ENCODE measurements at regions not wholly inside any gene's neighbourhood (a gene's known extent, or its start where the extent isn't known, plus 50 kb on each side); places are given as distances from the start of the nearest gene placed in this dataset.

DNA sequence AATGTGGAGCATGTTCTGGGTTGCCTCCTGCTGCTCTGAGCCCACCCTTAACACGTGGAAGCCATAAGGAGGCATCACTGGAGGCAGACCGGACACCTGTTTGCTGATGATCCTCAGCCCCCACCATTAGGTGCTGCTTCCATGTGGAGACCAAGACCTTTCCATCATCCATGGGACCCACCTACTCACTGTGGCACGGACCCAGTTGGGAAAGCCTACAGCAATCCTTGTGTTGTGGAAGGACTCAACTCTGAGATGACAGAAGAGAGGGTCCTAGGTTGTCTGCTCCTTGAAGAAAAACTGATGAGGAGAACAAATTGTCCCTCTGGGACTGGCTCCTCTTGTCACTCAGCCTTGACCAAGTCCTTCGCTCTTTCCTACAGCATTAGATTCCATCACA, 86.5 kb upstream of the RAB12 start:
- TF ChIP-seq ZNF558 (tag by site-specific recombination; IDR thresholded peaks at IDR 0.05) (no peak), ZNF426 (tag by site-specific recombination; IDR thresholded peaks at IDR 0.05) (no peak), ZNF157 (tag by site-specific recombination; IDR thresholded peaks at IDR 0.05) (no peak), OVOL3 (tag by site-specific recombination; IDR thresholded peaks at IDR 0.05) (no peak), ZNF544 (tag by site-specific recombination; IDR thresholded peaks at IDR 0.05) (no peak), ZNF114 (tag by site-specific recombination; IDR thresholded peaks at IDR 0.05) (no peak), ZNF175 (tag by site-specific recombination; IDR thresholded peaks at IDR 0.05) (no peak), ZBTB17 (tag by site-specific recombination; IDR thresholded peaks at IDR 0.05) (no peak), ZNF133 (tag by site-specific recombination; IDR thresholded peaks at IDR 0.05) (no peak), ZNF621 (tag by site-specific recombination; IDR thresholded peaks at IDR 0.05) (no peak), ZNF510 (tag by site-specific recombination; IDR thresholded peaks at IDR 0.05; ENCODE audit: insufficient replicate concordance) (no peak), ZNF600 (tag by site-specific recombination; IDR thresholded peaks at IDR 0.05) (no peak), ZNF2 (tag by site-specific recombination; IDR thresholded peaks at IDR 0.05) (no peak)
- TF ChIP-seq, protein P1, sequence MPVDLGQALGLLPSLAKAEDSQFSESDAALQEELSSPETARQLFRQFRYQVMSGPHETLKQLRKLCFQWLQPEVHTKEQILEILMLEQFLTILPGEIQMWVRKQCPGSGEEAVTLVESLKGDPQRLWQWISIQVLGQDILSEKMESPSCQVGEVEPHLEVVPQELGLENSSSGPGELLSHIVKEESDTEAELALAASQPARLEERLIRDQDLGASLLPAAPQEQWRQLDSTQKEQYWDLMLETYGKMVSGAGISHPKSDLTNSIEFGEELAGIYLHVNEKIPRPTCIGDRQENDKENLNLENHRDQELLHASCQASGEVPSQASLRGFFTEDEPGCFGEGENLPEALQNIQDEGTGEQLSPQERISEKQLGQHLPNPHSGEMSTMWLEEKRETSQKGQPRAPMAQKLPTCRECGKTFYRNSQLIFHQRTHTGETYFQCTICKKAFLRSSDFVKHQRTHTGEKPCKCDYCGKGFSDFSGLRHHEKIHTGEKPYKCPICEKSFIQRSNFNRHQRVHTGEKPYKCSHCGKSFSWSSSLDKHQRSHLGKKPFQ (tag by site-specific recombination; IDR thresholded peaks at IDR 0.05), result no peak
- TF ChIP-seq, protein P2, sequence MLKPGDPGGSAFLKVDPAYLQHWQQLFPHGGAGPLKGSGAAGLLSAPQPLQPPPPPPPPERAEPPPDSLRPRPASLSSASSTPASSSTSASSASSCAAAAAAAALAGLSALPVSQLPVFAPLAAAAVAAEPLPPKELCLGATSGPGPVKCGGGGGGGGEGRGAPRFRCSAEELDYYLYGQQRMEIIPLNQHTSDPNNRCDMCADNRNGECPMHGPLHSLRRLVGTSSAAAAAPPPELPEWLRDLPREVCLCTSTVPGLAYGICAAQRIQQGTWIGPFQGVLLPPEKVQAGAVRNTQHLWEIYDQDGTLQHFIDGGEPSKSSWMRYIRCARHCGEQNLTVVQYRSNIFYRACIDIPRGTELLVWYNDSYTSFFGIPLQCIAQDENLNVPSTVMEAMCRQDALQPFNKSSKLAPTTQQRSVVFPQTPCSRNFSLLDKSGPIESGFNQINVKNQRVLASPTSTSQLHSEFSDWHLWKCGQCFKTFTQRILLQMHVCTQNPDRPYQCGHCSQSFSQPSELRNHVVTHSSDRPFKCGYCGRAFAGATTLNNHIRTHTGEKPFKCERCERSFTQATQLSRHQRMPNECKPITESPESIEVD (tag by site-specific recombination; IDR thresholded peaks at IDR 0.05), result no peak
- TF ChIP-seq, protein P3, sequence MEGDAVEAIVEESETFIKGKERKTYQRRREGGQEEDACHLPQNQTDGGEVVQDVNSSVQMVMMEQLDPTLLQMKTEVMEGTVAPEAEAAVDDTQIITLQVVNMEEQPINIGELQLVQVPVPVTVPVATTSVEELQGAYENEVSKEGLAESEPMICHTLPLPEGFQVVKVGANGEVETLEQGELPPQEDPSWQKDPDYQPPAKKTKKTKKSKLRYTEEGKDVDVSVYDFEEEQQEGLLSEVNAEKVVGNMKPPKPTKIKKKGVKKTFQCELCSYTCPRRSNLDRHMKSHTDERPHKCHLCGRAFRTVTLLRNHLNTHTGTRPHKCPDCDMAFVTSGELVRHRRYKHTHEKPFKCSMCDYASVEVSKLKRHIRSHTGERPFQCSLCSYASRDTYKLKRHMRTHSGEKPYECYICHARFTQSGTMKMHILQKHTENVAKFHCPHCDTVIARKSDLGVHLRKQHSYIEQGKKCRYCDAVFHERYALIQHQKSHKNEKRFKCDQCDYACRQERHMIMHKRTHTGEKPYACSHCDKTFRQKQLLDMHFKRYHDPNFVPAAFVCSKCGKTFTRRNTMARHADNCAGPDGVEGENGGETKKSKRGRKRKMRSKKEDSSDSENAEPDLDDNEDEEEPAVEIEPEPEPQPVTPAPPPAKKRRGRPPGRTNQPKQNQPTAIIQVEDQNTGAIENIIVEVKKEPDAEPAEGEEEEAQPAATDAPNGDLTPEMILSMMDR (tag by site-specific recombination; IDR thresholded peaks at IDR 0.05), result no peak
- TF ChIP-seq, protein P4, sequence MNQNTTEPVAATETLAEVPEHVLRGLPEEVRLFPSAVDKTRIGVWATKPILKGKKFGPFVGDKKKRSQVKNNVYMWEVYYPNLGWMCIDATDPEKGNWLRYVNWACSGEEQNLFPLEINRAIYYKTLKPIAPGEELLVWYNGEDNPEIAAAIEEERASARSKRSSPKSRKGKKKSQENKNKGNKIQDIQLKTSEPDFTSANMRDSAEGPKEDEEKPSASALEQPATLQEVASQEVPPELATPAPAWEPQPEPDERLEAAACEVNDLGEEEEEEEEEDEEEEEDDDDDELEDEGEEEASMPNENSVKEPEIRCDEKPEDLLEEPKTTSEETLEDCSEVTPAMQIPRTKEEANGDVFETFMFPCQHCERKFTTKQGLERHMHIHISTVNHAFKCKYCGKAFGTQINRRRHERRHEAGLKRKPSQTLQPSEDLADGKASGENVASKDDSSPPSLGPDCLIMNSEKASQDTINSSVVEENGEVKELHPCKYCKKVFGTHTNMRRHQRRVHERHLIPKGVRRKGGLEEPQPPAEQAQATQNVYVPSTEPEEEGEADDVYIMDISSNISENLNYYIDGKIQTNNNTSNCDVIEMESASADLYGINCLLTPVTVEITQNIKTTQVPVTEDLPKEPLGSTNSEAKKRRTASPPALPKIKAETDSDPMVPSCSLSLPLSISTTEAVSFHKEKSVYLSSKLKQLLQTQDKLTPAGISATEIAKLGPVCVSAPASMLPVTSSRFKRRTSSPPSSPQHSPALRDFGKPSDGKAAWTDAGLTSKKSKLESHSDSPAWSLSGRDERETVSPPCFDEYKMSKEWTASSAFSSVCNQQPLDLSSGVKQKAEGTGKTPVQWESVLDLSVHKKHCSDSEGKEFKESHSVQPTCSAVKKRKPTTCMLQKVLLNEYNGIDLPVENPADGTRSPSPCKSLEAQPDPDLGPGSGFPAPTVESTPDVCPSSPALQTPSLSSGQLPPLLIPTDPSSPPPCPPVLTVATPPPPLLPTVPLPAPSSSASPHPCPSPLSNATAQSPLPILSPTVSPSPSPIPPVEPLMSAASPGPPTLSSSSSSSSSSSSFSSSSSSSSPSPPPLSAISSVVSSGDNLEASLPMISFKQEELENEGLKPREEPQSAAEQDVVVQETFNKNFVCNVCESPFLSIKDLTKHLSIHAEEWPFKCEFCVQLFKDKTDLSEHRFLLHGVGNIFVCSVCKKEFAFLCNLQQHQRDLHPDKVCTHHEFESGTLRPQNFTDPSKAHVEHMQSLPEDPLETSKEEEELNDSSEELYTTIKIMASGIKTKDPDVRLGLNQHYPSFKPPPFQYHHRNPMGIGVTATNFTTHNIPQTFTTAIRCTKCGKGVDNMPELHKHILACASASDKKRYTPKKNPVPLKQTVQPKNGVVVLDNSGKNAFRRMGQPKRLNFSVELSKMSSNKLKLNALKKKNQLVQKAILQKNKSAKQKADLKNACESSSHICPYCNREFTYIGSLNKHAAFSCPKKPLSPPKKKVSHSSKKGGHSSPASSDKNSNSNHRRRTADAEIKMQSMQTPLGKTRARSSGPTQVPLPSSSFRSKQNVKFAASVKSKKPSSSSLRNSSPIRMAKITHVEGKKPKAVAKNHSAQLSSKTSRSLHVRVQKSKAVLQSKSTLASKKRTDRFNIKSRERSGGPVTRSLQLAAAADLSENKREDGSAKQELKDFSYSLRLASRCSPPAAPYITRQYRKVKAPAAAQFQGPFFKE (tag by site-specific recombination; IDR thresholded peaks at IDR 0.05; ENCODE audit: borderline replicate concordance), result no peak
- TF ChIP-seq, protein P5, sequence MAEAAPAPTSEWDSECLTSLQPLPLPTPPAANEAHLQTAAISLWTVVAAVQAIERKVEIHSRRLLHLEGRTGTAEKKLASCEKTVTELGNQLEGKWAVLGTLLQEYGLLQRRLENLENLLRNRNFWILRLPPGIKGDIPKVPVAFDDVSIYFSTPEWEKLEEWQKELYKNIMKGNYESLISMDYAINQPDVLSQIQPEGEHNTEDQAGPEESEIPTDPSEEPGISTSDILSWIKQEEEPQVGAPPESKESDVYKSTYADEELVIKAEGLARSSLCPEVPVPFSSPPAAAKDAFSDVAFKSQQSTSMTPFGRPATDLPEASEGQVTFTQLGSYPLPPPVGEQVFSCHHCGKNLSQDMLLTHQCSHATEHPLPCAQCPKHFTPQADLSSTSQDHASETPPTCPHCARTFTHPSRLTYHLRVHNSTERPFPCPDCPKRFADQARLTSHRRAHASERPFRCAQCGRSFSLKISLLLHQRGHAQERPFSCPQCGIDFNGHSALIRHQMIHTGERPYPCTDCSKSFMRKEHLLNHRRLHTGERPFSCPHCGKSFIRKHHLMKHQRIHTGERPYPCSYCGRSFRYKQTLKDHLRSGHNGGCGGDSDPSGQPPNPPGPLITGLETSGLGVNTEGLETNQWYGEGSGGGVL (tag by site-specific recombination; IDR thresholded peaks at IDR 0.05), result no peak
- Histone ChIP-seq H3K4me1 (ENCODE audit: control insufficient read depth, insufficient read depth, low read length) (no peaks in the 10 kb centered on the region), H3K4me3 (ENCODE audit: low read depth, low read length) (no peak overlapping the region), H3K27ac (ENCODE audit: extremely low read depth, low read depth, low read length) (no peak overlapping the region), H3K36me3 (ENCODE audit: control insufficient read depth in 2 of 2, insufficient read depth in 1 of 2, low read length in 2 of 2) (no peaks in the 10 kb centered on the region), H3K9me3 (ENCODE audit: control insufficient read depth, insufficient read depth, low read depth, low read length) (peaks cover 2% of the 10 kb centered on the region; the same call in 1 of the 2 replicates)
- ChIA-PET POLR2A (no interaction called here), CTCF (interaction anchor here (1.0 kb wide), 1 partner anchor 18 kb away, joined by 3 read pairs; no protein-coding TSS in a partner anchor)
